Peyer's patch (tissue), 4 donors: ENCODE measurements at regions not wholly inside any gene's neighbourhood (a gene's known extent, or its start where the extent isn't known, plus 50 kb on each side); places are given as distances from the start of the nearest gene placed in this dataset.

ENCODE experiments used
- DNase-seq, 3 donors: peaks; one replicate each; pipeline ENCODE4 v3.0.0-alpha.2; 2017 to 2019
- H3K27ac ChIP-seq, 4 donors: fragments of 200-600 bp; sonication (generic); one replicate each; pipeline ENCODE4 v1.5.1; 2016 to 2019
- H3K27me3 ChIP-seq, 2 donors: fragments of 200-600 bp; sonication (generic); one replicate each; pipeline ENCODE4 v1.5.1; 2019
- H3K36me3 ChIP-seq, 3 donors: fragments of 200-600 bp; sonication (generic); one replicate each; pipeline ENCODE4 v1.5.1; 2016 to 2019
- H3K4me1 ChIP-seq, 4 donors: fragments of 200-600 bp; sonication (generic); one replicate each; pipeline ENCODE4 v1.5.1; 2016 to 2019
- H3K4me3 ChIP-seq, 4 donors: fragments of 200-600 bp; sonication (generic); 1 replicate in 3 of 4; 2 replicates in 1 of 4; pipeline ENCODE4 v1.5.1; 2016 to 2019; ENCODE audit warnings: mild to moderate bottlenecking in 1 of 4
- H3K9me3 ChIP-seq, 4 donors: fragments of 200-600 bp; sonication (generic); one replicate each; pipeline ENCODE4 v1.5.1; 2016 to 2019; ENCODE audit warnings: mild to moderate bottlenecking in 1 of 4
- CTCF ChIP-seq, 6 experiments: fragments of 450-650 bp in 4 of 6; fragments of 200-600 bp in 2 of 6; sonication (generic) in 1 of 6; IDR thresholded peaks; one replicate each; pipeline ENCODE4 v1.5.1; 2017 to 2019; ENCODE audit warnings: antibody characterized with exemption in 6 of 6, mild to moderate bottlenecking in 3 of 6, moderate library complexity in 1 of 6
- POLR2A ChIP-seq, 2 donors: fragments of 450-650 bp; IDR thresholded peaks; one replicate each; pipeline ENCODE4 v1.5.1; 2017; ENCODE audit warnings: antibody characterized with exemption in 2 of 2, mild to moderate bottlenecking in 2 of 2, moderate library complexity in 2 of 2

- Histone ChIP-seq H3K27ac (no peak overlapping the region), H3K27me3 (no peaks in the 10 kb centered on the region)
- TF ChIP-seq CTCF (IDR thresholded peaks at IDR 0.05) (no peak), POLR2A (IDR thresholded peaks at IDR 0.05) (no peak)
Observed at GRCh38 chrX:99033226-99033901, 1376.7 kb downstream of the PCDH19 start.

GRCh38 chrX:99010957-99011356 is 1399.1 kb downstream of the PCDH19 start:
- no peaks in the 10 kb centered on the region for H3K4me1 ChIP-seq
- TF ChIP-seq POLR2A (IDR thresholded peaks at IDR 0.05): no peak
- no peak for TF ChIP-seq CTCF (IDR thresholded peaks at IDR 0.05)
- H3K27ac ChIP-seq: no peak overlapping the region
- no peaks in the 10 kb centered on the region for H3K27me3 ChIP-seq
- DNase-seq: no peak
- no peaks in the 10 kb centered on the region for H3K36me3 ChIP-seq
- H3K4me3 ChIP-seq: no peak overlapping the region
- H3K9me3 ChIP-seq: no peaks in the 10 kb centered on the region

More at GRCh38 chrX:99033226-99033901, 1376.7 kb downstream of the PCDH19 start:
- H3K9me3 ChIP-seq: no peaks in the 10 kb centered on the region
- H3K4me1 ChIP-seq: no peaks in the 10 kb centered on the region
- DNase-seq: no peak
- H3K36me3 ChIP-seq: no peaks in the 10 kb centered on the region
- H3K4me3 ChIP-seq: no peak overlapping the region

- DNase-seq: no peak
- Histone ChIP-seq H3K9me3 (no peaks in the 10 kb centered on the region), H3K27ac (no peak overlapping the region), H3K27me3 (no peaks in the 10 kb centered on the region), H3K36me3 (no peaks in the 10 kb centered on the region), H3K4me1 (no peaks in the 10 kb centered on the region), H3K4me3 (no peak overlapping the region)
- TF ChIP-seq CTCF (IDR thresholded peaks at IDR 0.05) (no peak), POLR2A (IDR thresholded peaks at IDR 0.05) (no peak)
Observed at GRCh38 chrX:99001286-99001685, 1408.8 kb downstream of the PCDH19 start.

GRCh38 chrX:98962996-98963395 is 1447.1 kb downstream of the PCDH19 start:
- H3K4me1 ChIP-seq: no peaks in the 10 kb centered on the region
- H3K4me3 ChIP-seq: no peak overlapping the region
- no peak for DNase-seq
- TF ChIP-seq CTCF (IDR thresholded peaks at IDR 0.05) (no peak), POLR2A (IDR thresholded peaks at IDR 0.05) (no peak)
- H3K9me3 ChIP-seq: no peaks in the 10 kb centered on the region
- no peaks in the 10 kb centered on the region for H3K36me3 ChIP-seq
- no peaks in the 10 kb centered on the region for H3K27me3 ChIP-seq
- H3K27ac ChIP-seq: no peak overlapping the region

- no peaks in the 10 kb centered on the region for H3K27me3 ChIP-seq
- H3K9me3 ChIP-seq: no peaks in the 10 kb centered on the region
- no peak overlapping the region for H3K4me3 ChIP-seq
- no peak for DNase-seq
- H3K27ac ChIP-seq: no peak overlapping the region
- H3K36me3 ChIP-seq: no peaks in the 10 kb centered on the region
- H3K4me1 ChIP-seq: no peaks in the 10 kb centered on the region
- no peak for TF ChIP-seq POLR2A (IDR thresholded peaks at IDR 0.05)
- TF ChIP-seq CTCF (IDR thresholded peaks at IDR 0.05): no peak
Observed at GRCh38 chrX:98956014-98956413, 1454.1 kb downstream of the PCDH19 start.

GRCh38 chrX:98939456-98939855 is 1470.6 kb downstream of the PCDH19 start:
- no peak for DNase-seq

More at GRCh38 chrX:98939456-98939855, 1470.6 kb downstream of the PCDH19 start:
- Histone ChIP-seq H3K9me3 (no peaks in the 10 kb centered on the region), H3K4me3 (no peak overlapping the region), H3K4me1 (no peaks in the 10 kb centered on the region), H3K36me3 (no peaks in the 10 kb centered on the region), H3K27me3 (no peaks in the 10 kb centered on the region), H3K27ac (no peak overlapping the region)
- no peak for TF ChIP-seq CTCF (IDR thresholded peaks at IDR 0.05)
- TF ChIP-seq POLR2A (IDR thresholded peaks at IDR 0.05): no peak
